IPS DF 6.9 (cell line): ENCODE measurements at regions not wholly inside any gene's neighbourhood (a gene's known extent, or its start where the extent isn't known, plus 50 kb on each side); places are given as distances from the start of the nearest gene placed in this dataset.

Source experiments
- DNase-seq: peaks from one replicate; pipeline ENCODE4 v3.0.0-alpha.2; 2013; ENCODE audit warnings: low read depth, low spot score
- H3K27ac ChIP-seq: one replicate; pipeline ENCODE4 v1.5.1; 2013; ENCODE audit warnings: low read length, control low read depth
- H3K27me3 ChIP-seq: 2 replicates; pipeline ENCODE4 v1.6.1; 2013; ENCODE audit warnings: mild to moderate bottlenecking, low read length; ENCODE audit not compliant: control insufficient read depth, insufficient read depth
- H3K36me3 ChIP-seq: 2 replicates; pipeline ENCODE4 v1.6.1; 2013; ENCODE audit warnings: low read length; ENCODE audit not compliant: control insufficient read depth, insufficient read depth
- H3K4me1 ChIP-seq: 2 replicates; pipeline ENCODE4 v1.6.1; 2013; ENCODE audit warnings: low read length; ENCODE audit not compliant: control insufficient read depth, insufficient read depth
- H3K4me3 ChIP-seq: 2 replicates; pipeline ENCODE4 v1.5.1; 2013; ENCODE audit warnings: mild to moderate bottlenecking, low read length
- H3K9me3 ChIP-seq: 2 replicates; pipeline ENCODE4 v1.6.1; 2013; ENCODE audit warnings: low read length, inconsistent platforms; ENCODE audit not compliant: control insufficient read depth, insufficient read depth
- WGBS: extraction: QIAGEN DNeasy Blood & Tissue Kit; methylation state at CpG from one replicate; pipeline ENCODE4 v1.1.7; 2013; ENCODE audit warnings: mixed read lengths, missing lambda C conversion rate; ENCODE audit not compliant: insufficient read length, insufficient coverage; 5-methylcytosine and 5-hydroxymethylcytosine counted together

DNA sequence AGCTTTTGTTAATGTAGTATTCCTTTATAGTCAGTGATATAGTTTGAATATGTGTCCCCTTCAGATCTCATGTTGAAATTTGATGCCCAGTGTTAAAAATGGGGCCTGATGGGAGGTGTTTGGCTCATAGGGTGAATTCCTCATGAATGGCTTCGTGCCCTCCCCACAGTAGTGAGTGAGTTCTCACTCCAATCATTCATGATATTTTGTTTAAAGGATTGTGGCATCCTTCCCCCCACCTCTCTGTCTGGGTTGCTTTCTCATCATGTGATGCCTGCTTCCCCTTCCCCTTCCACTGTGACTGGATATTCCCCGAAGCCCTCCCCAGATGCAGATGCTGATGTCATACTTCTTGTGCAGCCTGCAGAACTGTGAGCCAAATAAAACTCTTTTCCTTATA, 649.8 kb upstream of the NR2F2 start:
- DNase-seq, result no peak

GRCh38 chr15:95681836-95682544, 648.5 kb upstream of the NR2F2 start:
- Histone ChIP-seq H3K27ac (no peak overlapping the region), H3K4me1 (no peaks in the 10 kb centered on the region), H3K36me3 (no peaks in the 10 kb centered on the region), H3K27me3 (no peaks in the 10 kb centered on the region), H3K9me3 (no peaks in the 10 kb centered on the region), H3K4me3 (no peak overlapping the region)
- WGBS, result no CpG with 5 or more reads among the region's 5 CpGs
- no peak for DNase-seq

More for the DNA sequence above, 649.8 kb upstream of the NR2F2 start:
- H3K27ac ChIP-seq, result no peak overlapping the region
- H3K27me3 ChIP-seq, result no peaks in the 10 kb centered on the region
- H3K4me1 ChIP-seq, result no peaks in the 10 kb centered on the region
- WGBS, result no CpG with 5 or more reads among the region's 2 CpGs
- no peaks in the 10 kb centered on the region for H3K9me3 ChIP-seq
- no peak overlapping the region for H3K4me3 ChIP-seq
- H3K36me3 ChIP-seq, result no peaks in the 10 kb centered on the region

DNA sequence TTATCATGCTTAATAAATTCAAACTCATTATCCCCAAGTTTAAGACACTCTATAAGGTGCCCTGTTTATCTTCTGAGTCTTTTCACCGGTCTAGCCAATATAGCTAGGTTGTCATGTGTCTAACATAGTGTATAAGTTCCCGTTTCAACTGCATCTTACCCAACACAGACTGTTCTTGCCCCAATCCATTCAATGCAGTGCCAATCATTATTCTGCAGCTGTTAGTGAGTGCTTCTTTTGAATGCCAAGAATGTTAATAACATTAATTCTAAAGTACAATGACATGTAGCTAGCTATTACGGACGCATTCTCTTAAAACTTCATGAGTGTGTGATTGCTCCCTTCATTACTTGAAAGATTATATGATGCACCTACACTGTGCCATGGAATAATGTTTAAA, 646.4 kb upstream of the NR2F2 start:
- H3K27me3 ChIP-seq, result no peaks in the 10 kb centered on the region
- H3K27ac ChIP-seq, result no peak overlapping the region
- H3K9me3 ChIP-seq, result no peaks in the 10 kb centered on the region
- H3K4me3 ChIP-seq, result no peak overlapping the region
- no CpG with 5 or more reads among the region's 4 CpGs for WGBS
- DNase-seq, result no peak
- no peaks in the 10 kb centered on the region for H3K4me1 ChIP-seq
- H3K36me3 ChIP-seq, result no peaks in the 10 kb centered on the region

GRCh38 chr15:95684693-95685115, 645.8 kb upstream of the NR2F2 start:
- H3K27me3 ChIP-seq, result no peaks in the 10 kb centered on the region
- no peak overlapping the region for H3K4me3 ChIP-seq
- no peak for DNase-seq
- no peaks in the 10 kb centered on the region for H3K4me1 ChIP-seq
- H3K27ac ChIP-seq, result no peak overlapping the region
- H3K36me3 ChIP-seq, result no peaks in the 10 kb centered on the region
- H3K9me3 ChIP-seq, result no peaks in the 10 kb centered on the region
- no CpG with 5 or more reads among the region's 1 CpG for WGBS

GRCh38 chr15:95687061-95687460, 643.4 kb upstream of the NR2F2 start:
- Histone ChIP-seq H3K9me3 (no peaks in the 10 kb centered on the region), H3K27ac (no peak overlapping the region), H3K4me1 (no peaks in the 10 kb centered on the region), H3K27me3 (no peaks in the 10 kb centered on the region), H3K36me3 (no peaks in the 10 kb centered on the region), H3K4me3 (no peak overlapping the region)
- WGBS, result no CpG with 5 or more reads among the region's 1 CpG
- no peak for DNase-seq

DNA sequence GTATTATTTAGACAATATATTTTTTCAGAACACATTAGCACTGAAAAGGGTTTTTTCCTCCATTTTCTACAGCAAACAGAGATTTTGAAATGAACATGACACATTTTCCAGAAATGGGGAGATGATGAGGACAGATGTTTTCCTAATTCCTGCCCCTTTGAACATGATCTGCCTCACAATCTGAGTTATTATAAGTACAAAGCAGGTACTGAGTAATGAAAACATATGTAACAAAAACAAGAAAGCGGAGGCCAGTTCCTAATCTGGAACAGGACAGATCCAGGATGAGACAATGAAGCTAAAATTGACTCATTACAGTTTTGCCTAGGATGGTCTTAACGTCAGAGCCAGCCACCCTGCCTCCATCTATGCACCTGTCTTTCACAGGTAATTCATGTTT, 642.8 kb upstream of the NR2F2 start:
- no CpG with 5 or more reads among the region's 2 CpGs for WGBS
- Histone ChIP-seq H3K36me3 (no peaks in the 10 kb centered on the region), H3K27ac (no peak overlapping the region), H3K4me3 (no peak overlapping the region), H3K4me1 (no peaks in the 10 kb centered on the region), H3K27me3 (no peaks in the 10 kb centered on the region), H3K9me3 (no peaks in the 10 kb centered on the region)
- DNase-seq, result no peak

DNA sequence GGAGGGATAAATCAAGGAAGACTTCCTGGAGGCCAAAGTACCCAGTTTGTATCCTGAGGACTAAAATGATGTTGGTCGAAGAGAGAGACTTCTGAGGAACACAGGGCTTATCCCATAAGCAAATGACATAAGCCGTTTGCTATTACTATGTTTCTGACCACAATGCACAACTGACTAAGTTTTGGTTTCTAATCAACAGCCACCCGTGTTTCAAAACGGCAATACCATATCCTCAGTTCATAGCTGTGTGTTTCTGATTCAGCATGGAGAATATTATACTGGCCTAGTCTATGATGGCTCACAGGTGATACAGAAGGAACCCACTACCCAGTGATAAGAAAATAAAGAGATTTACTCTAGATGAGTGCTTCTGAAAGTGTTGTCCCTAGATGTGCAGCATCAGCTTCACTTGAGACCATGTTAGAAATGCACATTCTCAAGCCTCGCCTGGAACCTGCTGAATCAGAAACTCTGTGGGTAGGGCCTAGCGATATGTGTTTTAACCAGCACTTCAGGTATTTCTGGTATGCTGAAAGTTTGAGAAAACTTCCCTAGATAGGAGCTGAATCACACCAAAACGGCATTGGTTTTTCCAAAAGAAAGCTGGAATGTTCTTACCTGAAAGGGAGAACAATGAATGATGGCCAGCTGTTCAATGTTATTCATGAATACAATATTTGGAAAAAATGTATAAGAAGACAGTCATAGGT, 639.7 kb upstream of the NR2F2 start:
- no peaks in the 10 kb centered on the region for H3K9me3 ChIP-seq
- H3K4me1 ChIP-seq, result no peaks in the 10 kb centered on the region
- H3K36me3 ChIP-seq, result no peaks in the 10 kb centered on the region
- H3K27me3 ChIP-seq, result no peaks in the 10 kb centered on the region
- no peak overlapping the region for H3K27ac ChIP-seq
- no CpG with 5 or more reads among the region's 7 CpGs for WGBS
- H3K4me3 ChIP-seq, result no peak overlapping the region
- no peak for DNase-seq

DNA sequence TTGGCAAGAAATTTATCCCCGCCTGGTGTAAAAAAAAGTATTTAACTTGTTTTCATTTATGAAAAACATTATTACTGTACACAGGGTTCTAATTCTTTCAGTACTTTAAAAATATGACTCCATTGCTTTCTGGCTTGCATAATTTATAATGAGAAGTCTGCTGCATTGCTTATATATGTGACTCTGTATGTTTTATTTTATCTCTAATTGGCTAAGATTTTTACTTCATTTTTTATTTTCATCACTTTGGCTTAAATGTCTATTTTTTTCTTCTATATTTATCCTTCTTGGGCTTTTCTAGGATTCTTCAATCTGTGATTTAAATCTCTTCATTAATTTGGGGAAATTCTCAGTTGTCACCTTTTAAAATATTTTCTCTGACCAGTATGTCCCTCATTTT, 636.6 kb upstream of the NR2F2 start:
- H3K27ac ChIP-seq, result no peak overlapping the region
- H3K27me3 ChIP-seq, result no peaks in the 10 kb centered on the region
- no CpG with 5 or more reads among the region's 1 CpG for WGBS
- no peaks in the 10 kb centered on the region for H3K4me1 ChIP-seq
- no peaks in the 10 kb centered on the region for H3K9me3 ChIP-seq
- DNase-seq, result no peak
- no peaks in the 10 kb centered on the region for H3K36me3 ChIP-seq
- H3K4me3 ChIP-seq, result no peak overlapping the region

DNA sequence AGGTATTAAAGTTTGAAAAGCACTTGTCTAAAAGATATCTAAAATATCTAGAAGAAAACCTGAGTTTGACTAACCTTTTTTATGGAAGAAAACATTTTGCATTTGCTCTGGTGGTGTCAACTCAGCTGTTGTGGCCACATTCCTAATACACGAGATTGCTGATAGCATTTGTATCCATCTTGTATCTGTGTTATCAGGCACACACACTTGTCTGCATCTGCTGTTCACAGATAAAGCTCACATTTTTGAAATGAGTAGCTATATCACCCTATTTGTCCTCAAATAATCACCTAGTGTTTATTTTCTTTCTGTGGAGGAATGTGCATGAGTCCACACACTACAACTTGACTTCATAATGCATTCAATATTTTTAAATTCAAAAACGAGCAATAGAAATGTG, 632.3 kb upstream of the NR2F2 start:
- no peak for DNase-seq
- Histone ChIP-seq H3K4me1 (no peaks in the 10 kb centered on the region), H3K27me3 (no peaks in the 10 kb centered on the region), H3K27ac (no peak overlapping the region), H3K36me3 (no peaks in the 10 kb centered on the region), H3K9me3 (no peaks in the 10 kb centered on the region; the same call in 1 of the 2 replicates), H3K4me3 (no peak overlapping the region)
- no CpG with 5 or more reads among the region's 2 CpGs for WGBS

- H3K9me3 ChIP-seq, result no peaks in the 10 kb centered on the region; the same call in 1 of the 2 replicates
- DNase-seq, result no peak
- no peaks in the 10 kb centered on the region for H3K4me1 ChIP-seq
- H3K27me3 ChIP-seq, result no peaks in the 10 kb centered on the region
- H3K36me3 ChIP-seq, result no peaks in the 10 kb centered on the region
- H3K27ac ChIP-seq, result no peak overlapping the region
- no CpG with 5 or more reads among the region's 2 CpGs for WGBS
- H3K4me3 ChIP-seq, result no peak overlapping the region
These were observed 631.5 kb upstream of the NR2F2 start for GRCh38 chr15:95698951-95699350.

- Histone ChIP-seq H3K4me3 (no peak overlapping the region), H3K36me3 (no peaks in the 10 kb centered on the region), H3K27ac (no peak overlapping the region), H3K9me3 (no peaks in the 10 kb centered on the region; the same call in 1 of the 2 replicates), H3K4me1 (no peaks in the 10 kb centered on the region), H3K27me3 (no peaks in the 10 kb centered on the region)
- no CpG with 5 or more reads among the region's 2 CpGs for WGBS
- DNase-seq, result no peak
These were observed 630.9 kb upstream of the NR2F2 start for GRCh38 chr15:95699578-95699977.
